ENCODE measurements at regions not wholly inside any gene's neighbourhood (a gene's known extent, or its start where the extent isn't known, plus 50 kb on each side); places are given as distances from the start of the nearest gene placed in this dataset.

DNA sequence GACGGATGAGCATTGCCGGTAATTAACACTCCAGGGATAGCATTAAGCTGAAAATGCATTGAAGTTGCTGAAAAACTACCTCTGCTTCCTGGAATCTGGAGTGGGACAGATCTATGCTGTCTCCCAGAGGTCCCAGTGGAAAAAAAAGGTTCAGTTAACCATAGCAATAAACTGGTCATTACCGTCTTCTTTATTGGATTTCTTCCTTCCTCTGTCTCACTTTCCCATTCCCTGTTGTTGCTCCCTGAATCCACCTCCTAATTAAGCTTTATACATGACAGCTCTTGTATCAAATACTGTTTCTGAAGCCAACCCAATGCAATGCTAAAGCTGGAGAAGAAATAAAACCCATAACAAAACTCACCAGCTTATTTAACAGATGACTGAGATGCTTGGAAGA is 1805.9 kb downstream of the NCAM2 start:
- TF ChIP-seq, protein P1, sequence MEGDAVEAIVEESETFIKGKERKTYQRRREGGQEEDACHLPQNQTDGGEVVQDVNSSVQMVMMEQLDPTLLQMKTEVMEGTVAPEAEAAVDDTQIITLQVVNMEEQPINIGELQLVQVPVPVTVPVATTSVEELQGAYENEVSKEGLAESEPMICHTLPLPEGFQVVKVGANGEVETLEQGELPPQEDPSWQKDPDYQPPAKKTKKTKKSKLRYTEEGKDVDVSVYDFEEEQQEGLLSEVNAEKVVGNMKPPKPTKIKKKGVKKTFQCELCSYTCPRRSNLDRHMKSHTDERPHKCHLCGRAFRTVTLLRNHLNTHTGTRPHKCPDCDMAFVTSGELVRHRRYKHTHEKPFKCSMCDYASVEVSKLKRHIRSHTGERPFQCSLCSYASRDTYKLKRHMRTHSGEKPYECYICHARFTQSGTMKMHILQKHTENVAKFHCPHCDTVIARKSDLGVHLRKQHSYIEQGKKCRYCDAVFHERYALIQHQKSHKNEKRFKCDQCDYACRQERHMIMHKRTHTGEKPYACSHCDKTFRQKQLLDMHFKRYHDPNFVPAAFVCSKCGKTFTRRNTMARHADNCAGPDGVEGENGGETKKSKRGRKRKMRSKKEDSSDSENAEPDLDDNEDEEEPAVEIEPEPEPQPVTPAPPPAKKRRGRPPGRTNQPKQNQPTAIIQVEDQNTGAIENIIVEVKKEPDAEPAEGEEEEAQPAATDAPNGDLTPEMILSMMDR (IDR thresholded peaks at IDR 0.05; ENCODE audit: insufficient read depth, low read length, poor library complexity, severe bottlenecking): no peak
- TF ChIP-seq EZH2phosphoT487 (conservative IDR thresholded peaks at IDR 0.05; ENCODE audit: low read length): no peak
